GM12878 (cell line): ENCODE measurements at regions not wholly inside any gene's neighbourhood (a gene's known extent, or its start where the extent isn't known, plus 50 kb on each side); places are given as distances from the start of the nearest gene placed in this dataset.

Source experiments
- ATAC-seq: fragments of 200-7000 bp; cut with Tn5 transposase; 3 replicates; pipeline ENCODE4 v1.9.1; 2020; ENCODE audit warnings: mild to moderate bottlenecking, moderate library complexity
- BruUV-seq: library from RNA; stranded (reverse); fragments of 400-500 nt; replicated peaks from 2 replicates; lab custom pipeline; 2021; lab: Mats Ljungman, UMichigan
- CTCF ChIA-PET: fragments of 300-600 bp; sonication (Branson Sonifier 250); formaldehyde crosslinking; extraction: SDS; loops from one replicate; lab custom pipeline; 2021; ENCODE audit warnings: inconsistent platforms; lab: Yijun Ruan, JAX
- POLR2A ChIA-PET: fragments of 350-600 bp; formaldehyde crosslinking; extraction: SDS; loops from one replicate; lab custom pipeline; 2021; ENCODE audit warnings: inconsistent platforms; lab: Charles Lee
- RAD21 ChIA-PET: fragments of 300-600 bp; sonication (Branson Sonifier 250); formaldehyde crosslinking; loops from one replicate; lab custom pipeline; 2023; ENCODE audit warnings: antibody characterized with exemption; ENCODE audit not compliant: unreplicated experiment; lab: Charles Lee
- SMC1A ChIA-PET: fragments of 300-600 bp; sonication (Branson Sonifier 250); formaldehyde crosslinking; loops from one replicate; lab custom pipeline; 2023; ENCODE audit not compliant: unreplicated experiment, uncharacterized antibody; lab: Charles Lee
- DNase-seq: peaks from one replicate; pipeline ENCODE4 v3.0.0-alpha.2; 2011; ENCODE audit warnings: low read depth, low spot score
- FAIRE-seq: peaks from 3 replicates; lab custom pipeline; 2011; peaks lifted over from hg19 to GRCh38; lab: Jason Lieb, UNC
- H2AFZ ChIP-seq: 2 replicates; pipeline ENCODE4 v1.6.0; 2011; ENCODE audit warnings: low read depth, low read length, control low read depth; ENCODE audit not compliant: control insufficient read depth
- H3K27ac ChIP-seq: 2 replicates; pipeline ENCODE4 v1.5.1; 2011; ENCODE audit warnings: control low read depth; ENCODE audit not compliant: control insufficient read depth, insufficient read depth
- H3K27me3 ChIP-seq, 2 experiments: replicated peaks in 1 of 2; 2 replicates each; pipeline versions ENCODE4 v1.6.0 to v1.6.1; 2011; ENCODE audit warnings: low read length in 1 of 2; ENCODE audit not compliant: control insufficient read depth in 2 of 2, insufficient read depth in 2 of 2
- H3K36me3 ChIP-seq, 2 experiments: 2 replicates each; pipeline ENCODE4 v1.5.1; 2011; ENCODE audit warnings: low read length in 1 of 2; ENCODE audit not compliant: control insufficient read depth in 2 of 2, insufficient read depth in 2 of 2
- H3K4me1 ChIP-seq: 2 replicates; pipeline ENCODE4 v1.6.1; 2011; ENCODE audit warnings: mild to moderate bottlenecking, low read length, moderate library complexity, mixed read lengths; ENCODE audit not compliant: control insufficient read depth, insufficient read depth
- H3K4me2 ChIP-seq: 2 replicates; pipeline ENCODE4 v1.6.0; 2011; ENCODE audit warnings: control low read depth; ENCODE audit not compliant: control insufficient read depth, insufficient read depth
- H3K4me3 ChIP-seq: fragments of 200-600 bp; sonication (generic); 2 replicates; pipeline ENCODE4 v1.5.1; 2016
- H3K79me2 ChIP-seq: 2 replicates; pipeline ENCODE4 v1.6.0; 2011; ENCODE audit warnings: low read length; ENCODE audit not compliant: control insufficient read depth, insufficient read depth
- H3K9ac ChIP-seq: 2 replicates; pipeline ENCODE4 v1.8.0; 2011; ENCODE audit warnings: low read length, control low read depth, mixed read lengths; ENCODE audit not compliant: control insufficient read depth, insufficient read depth
- H3K9me3 ChIP-seq: replicated peaks from 3 replicates; pipeline ENCODE4 v1.5.1; 2011; ENCODE audit warnings: mild to moderate bottlenecking, low read length; ENCODE audit not compliant: control insufficient read depth, insufficient read depth
- H4K20me1 ChIP-seq: 2 replicates; pipeline ENCODE4 v1.6.0; 2011; ENCODE audit not compliant: control insufficient read depth, insufficient read depth
- BCL3 ChIP-seq: IDR thresholded peaks from 2 replicates; pipeline ENCODE4 v1.6.1; 2011; ENCODE audit warnings: borderline replicate concordance, low read depth, mild to moderate bottlenecking, moderate library complexity, low read length; ENCODE audit not compliant: insufficient read depth, poor library complexity, severe bottlenecking
- CEBPZ ChIP-seq: fragments of 150-350 bp; IDR thresholded peaks from 2 replicates; pipeline ENCODE4 v1.6.1; 2016; ENCODE audit warnings: low read depth, low read length
- IKZF1 ChIP-seq: fragments of 450-650 bp; conservative IDR thresholded peaks from 2 replicates; pipeline ENCODE4 v1.6.1; 2017; ENCODE audit warnings: antibody characterized with exemption, mild to moderate bottlenecking
- POLR2AphosphoS2 ChIP-seq: IDR thresholded peaks from 2 replicates; pipeline ENCODE4 v1.6.1; 2011; ENCODE audit warnings: low read depth, mild to moderate bottlenecking, low read length, improper control_type of control experiment, moderate library complexity
- TCF12 ChIP-seq: IDR thresholded peaks from 2 replicates; pipeline ENCODE4 v1.6.1; 2011; ENCODE audit warnings: low read depth, mild to moderate bottlenecking, low read length
- WGBS: methylation state at CpG from one replicate; pipeline ENCODE4 v1.1.6; 2016; ENCODE audit warnings: low lambda C conversion rate; ENCODE audit not compliant: insufficient replicate concordance, insufficient coverage; ENCODE audit errors: missing lambda C conversion rate; 5-methylcytosine and 5-hydroxymethylcytosine counted together
- in situ Hi-C: fragments of 300-500 bp; cut with MboI; formaldehyde crosslinking; loops from 9 replicates; pipeline ENCODE4 v1.14.3; 2018; ENCODE audit warnings: mixed read lengths
- intact Hi-C: fragments of 100-400 bp; cut with micrococcal nuclease; formaldehyde crosslinking; loops from one replicate; pipeline ENCODE4 v1.14.2; 2022; ENCODE audit not compliant: unreplicated experiment

DNA sequence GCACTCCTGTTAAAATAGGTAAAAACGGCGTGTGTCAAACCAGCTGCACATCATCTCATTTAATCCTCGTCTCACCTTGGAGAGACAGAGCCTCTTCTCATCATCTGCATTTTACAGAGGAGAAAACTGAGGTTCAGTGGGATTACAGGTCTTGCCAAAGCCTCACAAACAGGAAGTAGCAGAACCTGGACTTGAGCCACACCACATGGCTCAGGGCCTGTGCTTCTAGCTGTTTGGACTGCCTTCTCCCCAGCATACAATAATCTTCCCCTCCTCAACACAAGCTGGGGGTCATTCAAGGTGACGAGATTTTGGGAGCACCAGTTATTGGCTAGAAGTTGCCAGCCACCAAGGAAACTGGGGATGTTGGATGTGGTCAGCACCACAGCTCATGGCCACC lies 167.9 kb upstream of the ZC3H12A start:
- H3K4me3 ChIP-seq: no peak overlapping the region
- intact Hi-C loops (no loop called here), in situ Hi-C loops (no loop called here)
- ChIA-PET POLR2A (no interaction called here), RAD21 (no interaction called here), SMC1A (no interaction called here), CTCF (no interaction called here)
- no peak for DNase-seq
- H3K9me3 ChIP-seq: no peaks in the 10 kb centered on the region
- ATAC-seq: no peak
- WGBS: 28% methylated on average over 4 of the region's 4 CpGs
- H3K36me3 ChIP-seq: no peaks in the 10 kb centered on the region
- no peaks in the 10 kb centered on the region for H3K4me1 ChIP-seq
- peaks cover 3 to 4% of the 10 kb centered on the region in 2 experiments; a peak in 2 of 4 replicates for H3K27me3 ChIP-seq
- BruUV-seq: no TSS peak
- no peak overlapping the region for H3K9ac ChIP-seq
- no peak overlapping the region for H2AFZ ChIP-seq
- no peaks in the 10 kb centered on the region for H4K20me1 ChIP-seq
- no peak for FAIRE-seq
- TF ChIP-seq TCF12: no peak
- no peak for TF ChIP-seq IKZF1
- no peak for TF ChIP-seq POLR2AphosphoS2
- TF ChIP-seq BCL3: no peak
- no peak for TF ChIP-seq CEBPZ
- H3K79me2 ChIP-seq: no peaks in the 10 kb centered on the region
- H3K27ac ChIP-seq: no peak overlapping the region
- H3K4me2 ChIP-seq: no peak overlapping the region
